HEK293T (cell line): ENCODE measurements at regions not wholly inside any gene's neighbourhood (a gene's known extent, or its start where the extent isn't known, plus 50 kb on each side); places are given as distances from the start of the nearest gene placed in this dataset.

ENCODE experiments used
- CTCF ChIA-PET: fragments of 350-600 bp; formaldehyde crosslinking; extraction: SDS; loops from one replicate; lab custom pipeline; 2021; ENCODE audit warnings: antibody characterized with exemption, inconsistent platforms; lab: Yijun Ruan, JAX
- POLR2A ChIA-PET: fragments of 350-600 bp; formaldehyde crosslinking; extraction: SDS; loops from one replicate; lab custom pipeline; 2020; ENCODE audit warnings: antibody characterized with exemption, inconsistent platforms; lab: Yijun Ruan, JAX
- DNase-seq: peaks from one replicate; pipeline ENCODE4 v3.0.0; 2012; ENCODE audit warnings: mixed read lengths; ENCODE audit errors: extremely low spot score
- ARNT ChIP-seq: fragments of 450-650 bp; IDR thresholded peaks from 2 replicates; pipeline ENCODE4 v1.6.1; 2017; ENCODE audit warnings: mild to moderate bottlenecking
- BHLHE40 ChIP-seq: fragments of 450-650 bp; IDR thresholded peaks from 2 replicates; pipeline ENCODE4 v1.6.1; 2016; ENCODE audit warnings: mild to moderate bottlenecking, moderate library complexity, borderline replicate concordance
- CTBP1 ChIP-seq: fragments of 450-650 bp; IDR thresholded peaks from 2 replicates; pipeline ENCODE4 v1.6.1; 2016; ENCODE audit warnings: borderline replicate concordance
- ELF4 ChIP-seq: fragments of 450-650 bp; IDR thresholded peaks from 2 replicates; pipeline ENCODE4 v1.6.1; 2017; ENCODE audit warnings: antibody characterized with exemption
- FOXA1 ChIP-seq: fragments of 450-650 bp; IDR thresholded peaks from 2 replicates; pipeline ENCODE4 v1.6.1; 2016; ENCODE audit warnings: mild to moderate bottlenecking
- FOXK2 ChIP-seq: fragments of 450-650 bp; IDR thresholded peaks from 2 replicates; pipeline ENCODE4 v1.6.1; 2016; ENCODE audit warnings: mild to moderate bottlenecking
- FOXM1 ChIP-seq: fragments of 450-650 bp; IDR thresholded peaks from 2 replicates; pipeline ENCODE4 v1.6.1; 2017; ENCODE audit warnings: mild to moderate bottlenecking, borderline replicate concordance
- HDGF ChIP-seq: fragments of 450-650 bp; IDR thresholded peaks from 2 replicates; pipeline ENCODE4 v1.6.1; 2017; ENCODE audit warnings: antibody characterized with exemption, borderline replicate concordance
- L3MBTL2 ChIP-seq: fragments of 450-650 bp; conservative IDR thresholded peaks from 2 replicates; pipeline ENCODE4 v1.6.1; 2016; ENCODE audit warnings: mild to moderate bottlenecking
- LEF1 ChIP-seq: fragments of 450-650 bp; IDR thresholded peaks from 2 replicates; pipeline ENCODE4 v1.6.1; 2017; ENCODE audit warnings: mild to moderate bottlenecking, borderline replicate concordance
- NFRKB ChIP-seq: fragments of 450-650 bp; IDR thresholded peaks from 2 replicates; pipeline ENCODE4 v1.6.1; 2016; ENCODE audit warnings: mild to moderate bottlenecking, moderate library complexity
- PKNOX1 ChIP-seq: fragments of 450-650 bp; IDR thresholded peaks from 2 replicates; pipeline ENCODE4 v1.6.1; 2016
- SP1 ChIP-seq: fragments of 450-650 bp; IDR thresholded peaks from 2 replicates; pipeline ENCODE4 v1.6.1; 2017
- SUZ12 ChIP-seq: fragments of 450-650 bp; IDR thresholded peaks from 2 replicates; pipeline ENCODE4 v1.6.1; 2016; ENCODE audit warnings: mild to moderate bottlenecking
- TARDBP ChIP-seq: fragments of 450-650 bp; IDR thresholded peaks from 2 replicates; pipeline ENCODE4 v1.6.1; 2016
- ZNF384 ChIP-seq: fragments of 450-650 bp; IDR thresholded peaks from 2 replicates; pipeline ENCODE4 v1.6.1; 2016

DNA sequence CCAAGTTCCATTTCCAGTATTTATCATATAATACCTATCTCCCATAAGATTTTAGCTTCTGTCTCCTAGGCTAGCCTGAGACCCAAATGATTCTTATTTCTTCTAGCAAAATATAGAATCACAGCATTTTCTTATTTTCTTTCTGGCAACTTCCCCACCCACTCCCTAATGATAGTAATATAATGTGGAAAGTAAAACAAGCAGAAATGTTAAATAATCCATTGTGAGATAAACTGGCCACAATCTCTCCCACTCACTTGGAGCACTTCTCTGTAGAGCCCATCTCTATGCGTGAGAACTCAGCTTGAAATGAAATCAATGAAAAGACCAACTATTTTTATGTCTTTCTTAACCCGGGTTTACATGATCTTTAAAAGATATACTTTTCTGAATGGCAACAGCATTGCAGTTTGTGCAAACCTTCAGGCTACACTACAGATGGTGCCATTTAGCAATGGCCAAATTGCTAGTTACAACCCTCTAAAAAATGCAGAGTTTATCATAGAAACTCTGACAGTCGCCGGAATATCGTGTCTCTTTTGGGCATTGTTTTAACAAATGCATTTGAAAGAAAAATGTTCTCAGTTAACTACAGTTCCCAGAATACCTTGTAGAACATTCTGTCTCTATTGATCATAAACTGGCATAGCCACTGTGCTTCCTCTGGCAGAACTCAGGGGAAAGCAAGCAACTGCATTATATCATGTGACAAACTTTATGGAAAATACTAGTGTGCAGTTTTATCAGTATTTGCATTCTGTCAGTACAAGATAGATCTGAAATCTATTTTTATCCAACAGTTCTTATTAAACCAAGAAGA is 1407.4 kb upstream of the ZEB2 start:
- TF ChIP-seq NFRKB (no peak), TARDBP (no peak), ZNF384 (no peak), L3MBTL2 (no peak), HDGF (no peak), ELF4 (no peak), SUZ12 (no peak), LEF1 (no peak), CTBP1 (no peak), FOXM1 (no peak), FOXA1 (no peak), SP1 (no peak), BHLHE40 (no peak), FOXK2 (no peak), PKNOX1 (no peak), ARNT (no peak)
- ChIA-PET POLR2A (no interaction called here), CTCF (no interaction called here)
- no peak for DNase-seq

DNA sequence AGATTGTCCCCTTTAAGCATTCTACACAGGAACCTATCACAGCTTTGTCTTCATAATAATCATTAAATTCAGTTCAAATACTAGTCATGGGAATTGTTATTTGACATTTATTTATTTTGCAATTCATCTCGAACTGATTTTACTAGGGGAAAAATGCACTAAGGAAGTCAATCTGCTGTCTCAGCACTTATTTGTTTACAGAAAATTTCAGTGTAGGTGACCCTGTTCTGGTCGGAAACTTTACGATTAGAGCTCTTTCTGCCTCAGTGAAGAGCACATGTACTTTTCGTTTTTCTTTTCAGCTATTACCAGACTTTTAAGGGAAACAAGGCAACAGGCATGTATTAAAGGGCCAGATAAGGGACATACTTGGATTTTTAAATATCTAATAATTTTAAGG is 1405.7 kb upstream of the ZEB2 start:
- ChIA-PET CTCF (no interaction called here), POLR2A (no interaction called here)
- no peak for DNase-seq
- no peak for TF ChIP-seq FOXM1
- TF ChIP-seq ZNF384 = no peak
- TF ChIP-seq SP1 = no peak
- TF ChIP-seq SUZ12 = no peak
- TF ChIP-seq BHLHE40 = no peak
- no peak for TF ChIP-seq FOXA1
- no peak for TF ChIP-seq HDGF
- no peak for TF ChIP-seq ARNT
- TF ChIP-seq ELF4 = no peak
- TF ChIP-seq L3MBTL2 = no peak

- ChIA-PET CTCF (no interaction called here), POLR2A (no interaction called here)
- DNase-seq = no peak
- no peak for TF ChIP-seq ARNT
- TF ChIP-seq ELF4 = no peak
- no peak for TF ChIP-seq FOXK2
- no peak for TF ChIP-seq LEF1
These were observed 1399.6 kb upstream of the ZEB2 start for GRCh38 chr2:145919477-145919876.

DNA sequence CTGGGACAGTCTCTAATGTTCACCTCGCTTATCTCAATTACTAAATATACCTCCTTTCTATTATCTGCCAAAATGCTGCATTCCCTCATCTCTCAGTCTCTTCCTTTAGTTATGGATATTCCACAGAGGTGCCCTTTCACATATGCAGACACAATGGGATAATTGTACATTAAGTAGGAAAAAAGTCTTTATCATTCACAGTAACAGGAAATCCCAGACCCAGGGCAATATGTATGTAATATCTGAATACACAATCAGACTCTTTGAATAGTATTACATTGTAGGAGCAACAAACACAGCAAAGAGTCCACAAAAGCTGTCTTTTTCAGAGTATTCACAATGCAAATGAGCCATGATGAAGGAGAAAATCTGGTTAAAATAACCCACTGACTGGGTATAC is 1399.0 kb upstream of the ZEB2 start:
- ChIA-PET CTCF (no interaction called here), POLR2A (no interaction called here)
- TF ChIP-seq PKNOX1 (no peak), NFRKB (no peak)
- no peak for DNase-seq

DNA sequence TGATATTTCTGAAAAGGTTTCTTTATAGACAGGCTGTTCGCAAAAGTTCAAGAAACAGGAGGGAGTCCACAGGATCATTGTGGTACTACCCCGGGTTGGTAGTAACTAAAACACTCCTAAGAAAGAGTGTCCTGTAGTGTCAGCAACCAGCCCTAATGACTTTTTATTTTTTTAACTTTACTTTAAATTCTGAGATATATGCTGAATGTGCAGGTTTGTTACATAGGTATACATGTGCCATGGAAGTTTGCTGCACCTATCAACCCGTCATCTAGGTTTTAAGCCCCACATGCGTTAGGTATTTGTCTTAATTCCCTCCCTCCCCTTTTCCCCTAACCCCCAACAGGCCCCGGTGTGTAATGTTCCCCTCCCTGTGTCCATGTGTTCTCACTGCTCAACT is 1396.9 kb upstream of the ZEB2 start:
- ChIA-PET CTCF (no interaction called here), POLR2A (no interaction called here)
- DNase-seq = no peak
- no peak for TF ChIP-seq PKNOX1
- TF ChIP-seq ZNF384 = no peak
- no peak for TF ChIP-seq FOXA1
- no peak for TF ChIP-seq ELF4
- no peak for TF ChIP-seq SUZ12
- no peak for TF ChIP-seq FOXM1
- TF ChIP-seq CTBP1 = no peak
- no peak for TF ChIP-seq L3MBTL2

DNA sequence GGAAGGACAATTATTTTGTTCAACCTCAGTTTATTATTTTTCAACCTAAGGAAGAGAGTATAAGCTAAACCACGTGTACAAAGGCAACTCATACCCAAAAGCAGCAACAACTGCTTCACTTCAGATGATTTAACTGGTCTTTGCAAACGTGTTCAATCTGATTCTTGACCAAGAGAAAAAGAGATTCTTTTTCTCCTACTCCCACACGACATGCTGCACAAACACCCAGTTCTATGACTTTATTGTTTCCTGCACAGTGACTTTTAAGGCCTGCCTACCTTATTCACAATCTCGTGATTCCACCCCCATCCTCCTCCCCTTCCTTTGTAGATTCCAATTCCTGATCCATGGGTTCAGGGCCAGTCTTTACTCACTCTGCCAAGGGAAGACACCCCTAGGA is 1394.8 kb upstream of the ZEB2 start:
- ChIA-PET POLR2A (no interaction called here), CTCF (no interaction called here)
- no peak for TF ChIP-seq L3MBTL2
- TF ChIP-seq LEF1 = no peak
- TF ChIP-seq FOXA1 = no peak
- TF ChIP-seq CTBP1 = no peak
- TF ChIP-seq BHLHE40 = no peak
- TF ChIP-seq FOXM1 = no peak
- TF ChIP-seq ELF4 = no peak
- no peak for TF ChIP-seq NFRKB
- TF ChIP-seq ARNT = no peak
- DNase-seq = no peak

- CTCF ChIA-PET = no interaction called here
- POLR2A ChIA-PET = no interaction called here
- no peak for TF ChIP-seq TARDBP
- no peak for TF ChIP-seq NFRKB
- TF ChIP-seq ZNF384 = no peak
- TF ChIP-seq PKNOX1 = no peak
- TF ChIP-seq ARNT = no peak
- no peak for DNase-seq
These were observed 1390.5 kb upstream of the ZEB2 start for GRCh38 chr2:145910416-145910815.
